SK-N-SH (cell line): ENCODE measurements at regions not wholly inside any gene's neighbourhood (a gene's known extent, or its start where the extent isn't known, plus 50 kb on each side); places are given as distances from the start of the nearest gene placed in this dataset.

ENCODE experiments used
- CTCF ChIA-PET: fragments of 300-600, 350-600 bp; formaldehyde crosslinking; extraction: SDS; loops from one replicate; lab custom pipeline; 2021; lab: Yijun Ruan, JAX
- POLR2A ChIA-PET: fragments of 350-600 bp; sonication (Branson Sonifier 250); formaldehyde crosslinking; extraction: SDS; loops from one replicate; lab custom pipeline; 2020; ENCODE audit warnings: antibody characterized with exemption, inconsistent platforms; lab: Yijun Ruan, JAX
- DNase-seq: peaks from one replicate; pipeline ENCODE4 v3.0.0; 2012
- H2AFZ ChIP-seq: fragments of 200-600 bp; sonication (generic); 2 replicates; pipeline ENCODE4 v1.8.1; 2016; ENCODE audit warnings: antibody characterized with exemption, mild to moderate bottlenecking, low read depth
- H3F3A ChIP-seq: fragments of 200-600 bp; sonication (generic); replicated peaks from 2 replicates; pipeline ENCODE3; 2016; ENCODE audit warnings: antibody characterized with exemption, mild to moderate bottlenecking; ENCODE audit not compliant: insufficient read depth
- H3K27ac ChIP-seq, 2 experiments: fragments of 200-500 bp in 1 of 2; fragments of 200-600 bp in 1 of 2; sonication (Bioruptor generic) in 1 of 2; sonication (generic), shearing (Covaris generic) in 1 of 2; 2 replicates each; pipeline versions ENCODE4 v1.5.1 to v1.6.1; 2014 to 2016; ENCODE audit warnings: low read depth in 2 of 2, inconsistent platforms in 1 of 2, low read length in 1 of 2, mild to moderate bottlenecking in 1 of 2, mixed read lengths in 1 of 2
- H3K27me3 ChIP-seq: fragments of 200-600 bp; sonication (generic), shearing (Covaris generic); 2 replicates; pipeline ENCODE4 v1.6.1; 2016; ENCODE audit warnings: mixed run types; ENCODE audit not compliant: insufficient read depth
- H3K36me3 ChIP-seq, 2 experiments: fragments of 200-500 bp in 1 of 2; fragments of 200-600 bp in 1 of 2; sonication (Bioruptor generic) in 1 of 2; sonication (generic) in 1 of 2; replicated peaks in 1 of 2; 2 replicates each; pipeline versions ENCODE3 to v1.5.1; 2014 to 2016; ENCODE audit warnings: low read length in 1 of 2, mild to moderate bottlenecking in 1 of 2; ENCODE audit not compliant: insufficient read depth in 2 of 2, control insufficient read depth in 1 of 2
- H3K4me1 ChIP-seq, 2 experiments: fragments of 200-500 bp in 1 of 2; fragments of 200-600 bp in 1 of 2; sonication (Bioruptor generic) in 1 of 2; sonication (generic), shearing (Covaris generic) in 1 of 2; 2 replicates each; pipeline versions ENCODE4 v1.5.1 to v1.6.1; 2014 to 2016; ENCODE audit warnings: low read depth in 1 of 2, low read length in 1 of 2, mixed run types in 1 of 2; ENCODE audit not compliant: insufficient read depth in 2 of 2, control insufficient read depth in 1 of 2
- H3K4me2 ChIP-seq: fragments of 200-600 bp; sonication (generic), shearing (Covaris generic); 2 replicates; pipeline ENCODE4 v1.6.1; 2017; ENCODE audit warnings: mixed run types
- H3K4me3 ChIP-seq, 2 experiments: fragments of 200-500 bp in 1 of 2; fragments of 200-600 bp in 1 of 2; sonication (Bioruptor generic) in 1 of 2; sonication (generic), shearing (Covaris generic) in 1 of 2; 2 replicates each; pipeline versions ENCODE4 v1.5.1 to v1.8.1; 2014 to 2016; ENCODE audit warnings: low read depth in 2 of 2, inconsistent platforms in 1 of 2, low read length in 1 of 2, mild to moderate bottlenecking in 1 of 2, mixed read lengths in 1 of 2, moderate library complexity in 1 of 2
- H3K79me2 ChIP-seq: fragments of 200-600 bp; sonication (generic); 2 replicates; pipeline ENCODE4 v1.8.1; 2017; ENCODE audit warnings: mild to moderate bottlenecking; ENCODE audit not compliant: insufficient read depth
- H3K9ac ChIP-seq: fragments of 200-600 bp; sonication (generic); 2 replicates; pipeline ENCODE4 v1.6.1; 2017; ENCODE audit warnings: mixed run types
- H3K9me2 ChIP-seq: fragments of 200-600 bp; sonication (generic); 2 replicates; pipeline ENCODE4 v1.6.1; 2017; ENCODE audit warnings: mixed run types
- H3K9me3 ChIP-seq: fragments of 200-600 bp; sonication (generic); 2 replicates; pipeline ENCODE4 v1.6.1; 2017; ENCODE audit warnings: mixed run types, mild to moderate bottlenecking, moderate library complexity
- H4K20me1 ChIP-seq: fragments of 200-600 bp; sonication (generic); 2 replicates; pipeline ENCODE4 v1.6.1; 2017; ENCODE audit warnings: mild to moderate bottlenecking, mixed run types; ENCODE audit not compliant: insufficient read depth
- ELF1 ChIP-seq: IDR thresholded peaks from 2 replicates; pipeline ENCODE4 v1.4.0; 2012
- EP300 ChIP-seq, 2 experiments: IDR thresholded peaks; 2 replicates each; pipeline versions ENCODE4 v1.4.0 to v1.6.1; 2012; ENCODE audit warnings: borderline replicate concordance in 1 of 2, low read depth in 1 of 2, low read length in 1 of 2
- FOSL2 ChIP-seq: IDR thresholded peaks from 2 replicates; pipeline ENCODE4 v1.4.0; 2012; ENCODE audit warnings: low read depth, mild to moderate bottlenecking, moderate library complexity, borderline replicate concordance
- MEF2A ChIP-seq: IDR thresholded peaks from 2 replicates; pipeline ENCODE4 v1.4.0; 2012; ENCODE audit warnings: low read depth, borderline replicate concordance
- MXI1 ChIP-seq: IDR thresholded peaks from 2 replicates; pipeline ENCODE4 v1.6.1; 2012; ENCODE audit warnings: mild to moderate bottlenecking, low read depth, low read length, improper control_type of control experiment
- RCOR1 ChIP-seq: fragments of 150-350 bp; IDR thresholded peaks from 2 replicates; pipeline ENCODE4 v1.6.1; 2017; ENCODE audit warnings: antibody characterized with exemption, low read length
- RXRA ChIP-seq: IDR thresholded peaks from 2 replicates; pipeline ENCODE4 v1.4.0; 2012; ENCODE audit warnings: low read depth, mild to moderate bottlenecking, borderline replicate concordance
- SMC3 ChIP-seq: IDR thresholded peaks from 2 replicates; pipeline ENCODE4 v1.6.1; 2012; ENCODE audit warnings: low read depth, low read length, improper control_type of control experiment
- TEAD4 ChIP-seq: IDR thresholded peaks from 2 replicates; pipeline ENCODE4 v1.4.0; 2012; ENCODE audit warnings: mild to moderate bottlenecking, borderline replicate concordance; ENCODE audit not compliant: insufficient read depth
- YY1 ChIP-seq: IDR thresholded peaks from 2 replicates; pipeline ENCODE4 v1.4.0; 2012; ENCODE audit warnings: low read depth, mild to moderate bottlenecking
- ZBTB33 ChIP-seq: IDR thresholded peaks from 2 replicates; pipeline ENCODE4 v1.4.0; 2012; ENCODE audit warnings: low read depth, borderline replicate concordance
- WGBS: methylation state at CpG from one replicate; pipeline ENCODE4 v1.1.6; 2017; ENCODE audit warnings: low lambda C conversion rate; 5-methylcytosine and 5-hydroxymethylcytosine counted together
- TF ChIP-seq, protein P1 (sequence below): IDR thresholded peaks from 2 replicates; pipeline ENCODE4 v1.6.1; 2012; ENCODE audit warnings: mild to moderate bottlenecking, low read depth, low read length, moderate library complexity
- TF ChIP-seq, protein P2 (sequence below): fragments of 200-600 bp; sonication (generic); IDR thresholded peaks from 2 replicates; pipeline ENCODE4 v1.6.1; 2017; ENCODE audit warnings: antibody characterized with exemption, mild to moderate bottlenecking, moderate library complexity
- TF ChIP-seq, protein P3 (sequence below): IDR thresholded peaks from 2 replicates; pipeline ENCODE4; 2012

- H2AFZ ChIP-seq: no peak overlapping the region
- CTCF ChIA-PET: interaction anchor here (0.6 to 1.0 kb wide), 2 partner anchors 13 to 901 kb away, joined by 3 to 4 read pairs; no protein-coding TSS in a partner anchor
- no peaks in the 10 kb centered on the region for H3K79me2 ChIP-seq
- no peaks in the 10 kb centered on the region for H3K9me2 ChIP-seq
- H3K4me1 ChIP-seq: peaks cover 6 to 35% of the 10 kb centered on the region in 2 experiments; a peak in 3 of 4 replicates
- POLR2A ChIA-PET: no interaction called here
- DNase-seq: no peak
- TF ChIP-seq EP300 (IDR thresholded peaks at IDR 0.05; ENCODE audit: borderline replicate concordance in 1 of 2, low read depth in 1 of 2, low read length in 1 of 2) (peak in 1 of 2 experiments; percentile 28; a peak in 1 of 4 replicates), MEF2A (no peak), YY1 (no peak)
- TF ChIP-seq, protein P1, sequence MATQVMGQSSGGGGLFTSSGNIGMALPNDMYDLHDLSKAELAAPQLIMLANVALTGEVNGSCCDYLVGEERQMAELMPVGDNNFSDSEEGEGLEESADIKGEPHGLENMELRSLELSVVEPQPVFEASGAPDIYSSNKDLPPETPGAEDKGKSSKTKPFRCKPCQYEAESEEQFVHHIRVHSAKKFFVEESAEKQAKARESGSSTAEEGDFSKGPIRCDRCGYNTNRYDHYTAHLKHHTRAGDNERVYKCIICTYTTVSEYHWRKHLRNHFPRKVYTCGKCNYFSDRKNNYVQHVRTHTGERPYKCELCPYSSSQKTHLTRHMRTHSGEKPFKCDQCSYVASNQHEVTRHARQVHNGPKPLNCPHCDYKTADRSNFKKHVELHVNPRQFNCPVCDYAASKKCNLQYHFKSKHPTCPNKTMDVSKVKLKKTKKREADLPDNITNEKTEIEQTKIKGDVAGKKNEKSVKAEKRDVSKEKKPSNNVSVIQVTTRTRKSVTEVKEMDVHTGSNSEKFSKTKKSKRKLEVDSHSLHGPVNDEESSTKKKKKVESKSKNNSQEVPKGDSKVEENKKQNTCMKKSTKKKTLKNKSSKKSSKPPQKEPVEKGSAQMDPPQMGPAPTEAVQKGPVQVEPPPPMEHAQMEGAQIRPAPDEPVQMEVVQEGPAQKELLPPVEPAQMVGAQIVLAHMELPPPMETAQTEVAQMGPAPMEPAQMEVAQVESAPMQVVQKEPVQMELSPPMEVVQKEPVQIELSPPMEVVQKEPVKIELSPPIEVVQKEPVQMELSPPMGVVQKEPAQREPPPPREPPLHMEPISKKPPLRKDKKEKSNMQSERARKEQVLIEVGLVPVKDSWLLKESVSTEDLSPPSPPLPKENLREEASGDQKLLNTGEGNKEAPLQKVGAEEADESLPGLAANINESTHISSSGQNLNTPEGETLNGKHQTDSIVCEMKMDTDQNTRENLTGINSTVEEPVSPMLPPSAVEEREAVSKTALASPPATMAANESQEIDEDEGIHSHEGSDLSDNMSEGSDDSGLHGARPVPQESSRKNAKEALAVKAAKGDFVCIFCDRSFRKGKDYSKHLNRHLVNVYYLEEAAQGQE: no peak
- TF ChIP-seq, protein P2, sequence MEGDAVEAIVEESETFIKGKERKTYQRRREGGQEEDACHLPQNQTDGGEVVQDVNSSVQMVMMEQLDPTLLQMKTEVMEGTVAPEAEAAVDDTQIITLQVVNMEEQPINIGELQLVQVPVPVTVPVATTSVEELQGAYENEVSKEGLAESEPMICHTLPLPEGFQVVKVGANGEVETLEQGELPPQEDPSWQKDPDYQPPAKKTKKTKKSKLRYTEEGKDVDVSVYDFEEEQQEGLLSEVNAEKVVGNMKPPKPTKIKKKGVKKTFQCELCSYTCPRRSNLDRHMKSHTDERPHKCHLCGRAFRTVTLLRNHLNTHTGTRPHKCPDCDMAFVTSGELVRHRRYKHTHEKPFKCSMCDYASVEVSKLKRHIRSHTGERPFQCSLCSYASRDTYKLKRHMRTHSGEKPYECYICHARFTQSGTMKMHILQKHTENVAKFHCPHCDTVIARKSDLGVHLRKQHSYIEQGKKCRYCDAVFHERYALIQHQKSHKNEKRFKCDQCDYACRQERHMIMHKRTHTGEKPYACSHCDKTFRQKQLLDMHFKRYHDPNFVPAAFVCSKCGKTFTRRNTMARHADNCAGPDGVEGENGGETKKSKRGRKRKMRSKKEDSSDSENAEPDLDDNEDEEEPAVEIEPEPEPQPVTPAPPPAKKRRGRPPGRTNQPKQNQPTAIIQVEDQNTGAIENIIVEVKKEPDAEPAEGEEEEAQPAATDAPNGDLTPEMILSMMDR: no peak
- H3K9me3 ChIP-seq: no peaks in the 10 kb centered on the region
- no peaks in the 10 kb centered on the region for H3K36me3 ChIP-seq
- H3K4me2 ChIP-seq: no peak overlapping the region
- no peaks in the 10 kb centered on the region for H3K27me3 ChIP-seq
- H3K4me3 ChIP-seq: no peak overlapping the region
- no peaks in the 10 kb centered on the region for H4K20me1 ChIP-seq
- no peak overlapping the region for H3K9ac ChIP-seq
- WGBS: 85% methylated on average over 15 of the region's 17 CpGs
- H3F3A ChIP-seq: no peaks in the 10 kb centered on the region
- no peak overlapping the region for H3K27ac ChIP-seq
Measured at GRCh38 chr16:66264311-66265047, 102.0 kb upstream of the CDH5 start.

- Histone ChIP-seq H3K36me3 (no peaks in the 10 kb centered on the region), H3F3A (no peaks in the 10 kb centered on the region), H2AFZ (no peak overlapping the region), H3K79me2 (no peaks in the 10 kb centered on the region), H3K27me3 (no peaks in the 10 kb centered on the region), H4K20me1 (no peaks in the 10 kb centered on the region), H3K9me3 (no peaks in the 10 kb centered on the region), H3K9ac (no peak overlapping the region), H3K9me2 (no peaks in the 10 kb centered on the region), H3K4me3 (no peak overlapping the region), H3K27ac (no peak overlapping the region), H3K4me2 (no peak overlapping the region), H3K4me1 (peaks cover 6 to 35% of the 10 kb centered on the region in 2 experiments; a peak in 3 of 4 replicates)
- no CpG with 5 or more reads among the region's 1 CpG for WGBS
- CTCF ChIA-PET: no interaction called here
- DNase-seq: no peak
- TF ChIP-seq MXI1 (no peak), RXRA (no peak), FOSL2 (no peak), YY1 (no peak), EP300 (IDR thresholded peaks at IDR 0.05; ENCODE audit: borderline replicate concordance in 1 of 2, low read depth in 1 of 2, low read length in 1 of 2) (no peak), MEF2A (no peak), TEAD4 (no peak), ELF1 (no peak), ZBTB33 (no peak), SMC3 (no peak), RCOR1 (no peak)
- TF ChIP-seq, protein P3, sequence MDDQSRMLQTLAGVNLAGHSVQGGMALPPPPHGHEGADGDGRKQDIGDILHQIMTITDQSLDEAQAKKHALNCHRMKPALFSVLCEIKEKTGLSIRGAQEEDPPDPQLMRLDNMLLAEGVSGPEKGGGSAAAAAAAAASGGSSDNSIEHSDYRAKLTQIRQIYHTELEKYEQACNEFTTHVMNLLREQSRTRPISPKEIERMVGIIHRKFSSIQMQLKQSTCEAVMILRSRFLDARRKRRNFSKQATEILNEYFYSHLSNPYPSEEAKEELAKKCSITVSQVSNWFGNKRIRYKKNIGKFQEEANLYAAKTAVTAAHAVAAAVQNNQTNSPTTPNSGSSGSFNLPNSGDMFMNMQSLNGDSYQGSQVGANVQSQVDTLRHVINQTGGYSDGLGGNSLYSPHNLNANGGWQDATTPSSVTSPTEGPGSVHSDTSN: no peak
- TF ChIP-seq, protein P2: no peak
- POLR2A ChIA-PET: no interaction called here
Measured at GRCh38 chr16:66263973-66264310, 102.5 kb upstream of the CDH5 start.
